ENCODE measurements at regions not wholly inside any gene's neighbourhood (a gene's known extent, or its start where the extent isn't known, plus 50 kb on each side); places are given as distances from the start of the nearest gene placed in this dataset.
A peak's percentile ranks its signal among the peaks of the same experiment; 100 is the strongest.

DNA sequence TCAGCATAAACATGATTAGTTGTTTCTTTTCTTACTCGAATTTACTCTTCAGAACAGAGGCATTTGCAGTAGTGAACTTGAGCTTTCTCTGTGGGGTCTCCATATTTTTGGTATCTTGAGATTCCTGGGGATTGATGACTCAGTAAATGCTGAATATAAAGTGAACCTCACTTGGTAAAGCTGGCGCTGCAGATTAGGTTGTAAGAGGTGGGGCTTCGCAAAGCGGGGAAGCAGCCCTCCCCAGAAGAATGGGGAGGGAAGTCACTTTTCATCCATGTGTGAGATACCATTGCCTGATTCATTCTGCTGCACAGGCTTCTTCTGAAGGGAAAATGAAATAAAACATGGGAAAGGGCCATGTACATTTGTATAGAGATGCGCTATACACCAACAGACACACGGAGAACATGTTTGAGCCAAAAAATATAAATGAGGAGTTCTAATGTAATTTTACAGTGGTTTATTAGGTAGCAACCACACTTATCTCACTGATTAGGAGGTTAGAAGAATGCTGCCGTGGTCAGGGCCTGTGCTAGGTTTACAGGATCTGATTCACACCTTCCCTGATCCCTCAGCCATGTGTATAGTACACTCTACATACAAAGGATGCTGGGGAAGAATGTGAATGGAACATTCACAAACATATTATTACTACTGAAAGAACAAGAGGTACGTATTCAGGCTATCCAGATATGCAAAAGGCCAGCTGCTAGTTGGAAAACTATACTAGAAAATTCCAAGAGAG lies 63.5 kb downstream of the DNTTIP2 start:
- peaks cover 80% of the 10 kb centered on the region for H3K4me1 ChIP-seq (ENCODE audit: control insufficient read depth, extremely low read depth, insufficient read depth, low read length)
- no peaks in the 10 kb centered on the region for H4K20me1 ChIP-seq (ENCODE audit: control insufficient read depth, extremely low read depth, insufficient read depth, low read length)
- H3K4me3 ChIP-seq (ENCODE audit: control insufficient read depth in 2 of 3, extremely low read depth in 1 of 3, insufficient read depth in 2 of 3, low read depth in 1 of 3, low read length in 3 of 3), result no peak overlapping the region
- no peaks in the 10 kb centered on the region for H3K9me1 ChIP-seq (ENCODE audit: control insufficient read depth, extremely low read depth, insufficient read depth, low read length)
- H2AFZ ChIP-seq (ENCODE audit: control insufficient read depth, low read length), result no peak overlapping the region
- H3K27me3 ChIP-seq (ENCODE audit: control insufficient read depth, extremely low read depth, insufficient read depth, low read length), result no peaks in the 10 kb centered on the region
- FAIRE-seq (peak; percentile 82), DNase-seq (ENCODE audit: low read depth, low spot score) (no peak)
- no peaks in the 10 kb centered on the region for H3K36me3 ChIP-seq (ENCODE audit: control insufficient read depth in 2 of 2, extremely low read depth in 1 of 2, insufficient read depth in 2 of 2, low read length in 2 of 2)
- no peaks in the 10 kb centered on the region for H3K9me3 ChIP-seq (ENCODE audit: control insufficient read depth, low read depth, low read length)
- peak overlapping the region; percentile 40 for H3K27ac ChIP-seq (ENCODE audit: control insufficient read depth, insufficient read depth, low read length)
- H3K79me2 ChIP-seq (ENCODE audit: control insufficient read depth, insufficient read depth, low read length), result peaks cover 5% of the 10 kb centered on the region
- dilution Hi-C loops (cut with MboI; ENCODE audit: extremely low pct_ligation_motif_present, low sequenced_read_pairs), result no loop called here
- H3K4me2 ChIP-seq (ENCODE audit: control insufficient read depth, extremely low read depth, insufficient read depth, low read depth, low read length), result no peak overlapping the region
- no peak for TF ChIP-seq EZH2 (IDR thresholded peaks at IDR 0.05; ENCODE audit: low read length)
- TF ChIP-seq, protein P1, sequence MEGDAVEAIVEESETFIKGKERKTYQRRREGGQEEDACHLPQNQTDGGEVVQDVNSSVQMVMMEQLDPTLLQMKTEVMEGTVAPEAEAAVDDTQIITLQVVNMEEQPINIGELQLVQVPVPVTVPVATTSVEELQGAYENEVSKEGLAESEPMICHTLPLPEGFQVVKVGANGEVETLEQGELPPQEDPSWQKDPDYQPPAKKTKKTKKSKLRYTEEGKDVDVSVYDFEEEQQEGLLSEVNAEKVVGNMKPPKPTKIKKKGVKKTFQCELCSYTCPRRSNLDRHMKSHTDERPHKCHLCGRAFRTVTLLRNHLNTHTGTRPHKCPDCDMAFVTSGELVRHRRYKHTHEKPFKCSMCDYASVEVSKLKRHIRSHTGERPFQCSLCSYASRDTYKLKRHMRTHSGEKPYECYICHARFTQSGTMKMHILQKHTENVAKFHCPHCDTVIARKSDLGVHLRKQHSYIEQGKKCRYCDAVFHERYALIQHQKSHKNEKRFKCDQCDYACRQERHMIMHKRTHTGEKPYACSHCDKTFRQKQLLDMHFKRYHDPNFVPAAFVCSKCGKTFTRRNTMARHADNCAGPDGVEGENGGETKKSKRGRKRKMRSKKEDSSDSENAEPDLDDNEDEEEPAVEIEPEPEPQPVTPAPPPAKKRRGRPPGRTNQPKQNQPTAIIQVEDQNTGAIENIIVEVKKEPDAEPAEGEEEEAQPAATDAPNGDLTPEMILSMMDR (optimal IDR thresholded peaks at IDR 0.05 in 1 of 3, IDR thresholded peaks at IDR 0.05 in 1 of 3, conservative IDR thresholded peaks at IDR 0.05 in 1 of 3; ENCODE audit: extremely low read depth in 1 of 3, insufficient read depth in 2 of 3, low read length in 3 of 3), result no peak
- peak overlapping the region; percentile 49 for H3K9ac ChIP-seq (ENCODE audit: control insufficient read depth, extremely low read depth, insufficient read depth, low read length)

DNA sequence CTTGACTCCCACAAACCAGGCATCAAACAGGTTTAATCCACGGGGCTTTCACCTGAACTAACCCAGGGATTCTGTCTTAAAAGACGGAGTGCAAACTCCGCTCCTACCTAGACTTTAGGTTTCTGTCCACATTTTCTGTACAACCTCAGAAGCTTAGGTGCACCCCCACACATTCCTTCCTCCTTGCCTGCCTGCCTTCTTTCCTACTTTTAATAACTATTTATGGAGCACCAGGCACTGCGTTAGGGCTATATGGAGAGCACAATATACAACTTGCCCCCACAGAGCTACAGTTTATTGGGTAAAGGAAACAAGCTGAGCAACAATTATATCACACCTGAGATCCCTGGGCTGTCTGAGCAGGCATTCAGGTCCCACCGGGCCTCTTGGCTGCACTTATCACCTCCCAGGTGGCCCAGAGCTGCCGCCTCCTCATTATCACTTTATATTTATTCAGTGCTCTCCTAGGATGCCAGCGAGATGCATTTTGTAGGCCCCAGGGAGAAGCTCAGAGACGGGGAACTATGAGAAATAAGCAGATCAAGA lies 64.1 kb downstream of the DNTTIP2 start:
- Histone ChIP-seq H3K9ac (ENCODE audit: control insufficient read depth, extremely low read depth, insufficient read depth, low read length) (peak overlapping the region; percentile 49), H3K27me3 (ENCODE audit: control insufficient read depth, extremely low read depth, insufficient read depth, low read length) (no peaks in the 10 kb centered on the region), H3K4me3 (ENCODE audit: control insufficient read depth in 2 of 3, extremely low read depth in 1 of 3, insufficient read depth in 2 of 3, low read depth in 1 of 3, low read length in 3 of 3) (no peak overlapping the region), H3K4me1 (ENCODE audit: control insufficient read depth, extremely low read depth, insufficient read depth, low read length) (peaks cover 80% of the 10 kb centered on the region), H3K36me3 (ENCODE audit: control insufficient read depth in 2 of 2, extremely low read depth in 1 of 2, insufficient read depth in 2 of 2, low read length in 2 of 2) (no peaks in the 10 kb centered on the region), H3K9me3 (ENCODE audit: control insufficient read depth, low read depth, low read length) (no peaks in the 10 kb centered on the region), H3K9me1 (ENCODE audit: control insufficient read depth, extremely low read depth, insufficient read depth, low read length) (no peaks in the 10 kb centered on the region), H3K27ac (ENCODE audit: control insufficient read depth, insufficient read depth, low read length) (peak overlapping the region; percentile 40), H4K20me1 (ENCODE audit: control insufficient read depth, extremely low read depth, insufficient read depth, low read length) (no peaks in the 10 kb centered on the region), H3K4me2 (ENCODE audit: control insufficient read depth, extremely low read depth, insufficient read depth, low read depth, low read length) (peak overlapping the region; percentile 1), H3K79me2 (ENCODE audit: control insufficient read depth, insufficient read depth, low read length) (peaks cover 5% of the 10 kb centered on the region), H2AFZ (ENCODE audit: control insufficient read depth, low read length) (no peak overlapping the region)
- dilution Hi-C loops (cut with MboI; ENCODE audit: extremely low pct_ligation_motif_present, low sequenced_read_pairs), result no loop called here
- FAIRE-seq (peak; percentile 23), DNase-seq (ENCODE audit: low read depth, low spot score) (no peak)
- no peak for TF ChIP-seq EZH2 (IDR thresholded peaks at IDR 0.05; ENCODE audit: low read length)
- TF ChIP-seq, protein P1 (optimal IDR thresholded peaks at IDR 0.05 in 1 of 3, IDR thresholded peaks at IDR 0.05 in 1 of 3, conservative IDR thresholded peaks at IDR 0.05 in 1 of 3; ENCODE audit: extremely low read depth in 1 of 3, insufficient read depth in 2 of 3, low read length in 3 of 3), result no peak
